Gastrocnemius medialis (tissue), 4 donors: ENCODE measurements at regions not wholly inside any gene's neighbourhood (a gene's known extent, or its start where the extent isn't known, plus 50 kb on each side); places are given as distances from the start of the nearest gene placed in this dataset.

ENCODE experiments used
- CTCF ChIP-seq, 5 experiments: fragments of 450-650 bp in 3 of 5; fragments of 200-600 bp in 2 of 5; sonication (generic) in 2 of 5; IDR thresholded peaks in 4 of 5; conservative IDR thresholded peaks in 1 of 5; 1 replicate in 4 of 5; 2 replicates in 1 of 5; pipeline ENCODE4 v1.5.1; 2016 to 2019; ENCODE audit warnings: antibody characterized with exemption in 5 of 5, mild to moderate bottlenecking in 3 of 5, moderate library complexity in 3 of 5
- POLR2A ChIP-seq, 2 donors: fragments of 450-650 bp; IDR thresholded peaks; one replicate each; pipeline ENCODE4 v1.6.1; 2017; ENCODE audit warnings: antibody characterized with exemption in 2 of 2, mild to moderate bottlenecking in 2 of 2, moderate library complexity in 2 of 2

- no peak for TF ChIP-seq CTCF (IDR thresholded peaks at IDR 0.05 in 4 of 5, conservative IDR thresholded peaks at IDR 0.05 in 1 of 5)
- no peak for TF ChIP-seq POLR2A (IDR thresholded peaks at IDR 0.05)
Observed at GRCh38 chr5:96031811-96032261, 70.2 kb upstream of the ELL2 start.
